ENCODE measurements at regions not wholly inside any gene's neighbourhood (a gene's known extent, or its start where the extent isn't known, plus 50 kb on each side); places are given as distances from the start of the nearest gene placed in this dataset.

DNA sequence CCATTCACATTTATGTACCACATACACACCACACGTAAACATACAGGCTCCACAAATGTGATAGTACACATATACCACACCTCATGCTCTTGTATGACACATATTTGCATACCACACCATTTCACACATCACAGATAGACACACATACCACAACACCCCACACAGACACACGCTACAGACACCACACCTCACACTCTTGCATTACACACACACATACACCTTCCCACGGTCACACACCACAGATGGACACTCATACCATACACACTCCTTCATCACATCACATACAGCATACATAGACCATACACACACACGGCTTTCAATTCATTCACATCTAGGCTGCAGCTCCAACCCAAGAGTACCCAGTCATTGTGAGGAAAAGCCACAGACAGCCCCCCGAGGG lies 222.5 kb upstream of the RPL34 start:
- H2AFZ ChIP-seq (ENCODE audit: low read depth): no peak overlapping the region
- H3K79me2 ChIP-seq (ENCODE audit: insufficient read depth, low read depth): no peaks in the 10 kb centered on the region
- H3K4me3 ChIP-seq (IDR thresholded peaks at IDR 0.05; ENCODE audit: insufficient read depth, low read depth, low read length): no peak overlapping the region
- no peak overlapping the region for H3K27ac ChIP-seq
- H3K4me1 ChIP-seq (ENCODE audit: low read depth, poor library complexity, severe bottlenecking): no peaks in the 10 kb centered on the region
- no peak overlapping the region for H3K4me2 ChIP-seq
- no peak overlapping the region for H3K9ac ChIP-seq
- H3K36me3 ChIP-seq (ENCODE audit: insufficient read depth): no peaks in the 10 kb centered on the region
- H3K27me3 ChIP-seq (ENCODE audit: insufficient read depth, low read depth): no peaks in the 10 kb centered on the region
- no peaks in the 10 kb centered on the region for H4K20me1 ChIP-seq (ENCODE audit: insufficient read depth)
- TF ChIP-seq, protein P1, sequence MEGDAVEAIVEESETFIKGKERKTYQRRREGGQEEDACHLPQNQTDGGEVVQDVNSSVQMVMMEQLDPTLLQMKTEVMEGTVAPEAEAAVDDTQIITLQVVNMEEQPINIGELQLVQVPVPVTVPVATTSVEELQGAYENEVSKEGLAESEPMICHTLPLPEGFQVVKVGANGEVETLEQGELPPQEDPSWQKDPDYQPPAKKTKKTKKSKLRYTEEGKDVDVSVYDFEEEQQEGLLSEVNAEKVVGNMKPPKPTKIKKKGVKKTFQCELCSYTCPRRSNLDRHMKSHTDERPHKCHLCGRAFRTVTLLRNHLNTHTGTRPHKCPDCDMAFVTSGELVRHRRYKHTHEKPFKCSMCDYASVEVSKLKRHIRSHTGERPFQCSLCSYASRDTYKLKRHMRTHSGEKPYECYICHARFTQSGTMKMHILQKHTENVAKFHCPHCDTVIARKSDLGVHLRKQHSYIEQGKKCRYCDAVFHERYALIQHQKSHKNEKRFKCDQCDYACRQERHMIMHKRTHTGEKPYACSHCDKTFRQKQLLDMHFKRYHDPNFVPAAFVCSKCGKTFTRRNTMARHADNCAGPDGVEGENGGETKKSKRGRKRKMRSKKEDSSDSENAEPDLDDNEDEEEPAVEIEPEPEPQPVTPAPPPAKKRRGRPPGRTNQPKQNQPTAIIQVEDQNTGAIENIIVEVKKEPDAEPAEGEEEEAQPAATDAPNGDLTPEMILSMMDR (conservative IDR thresholded peaks at IDR 0.05; ENCODE audit: low read depth, low read length): no peak

DNA sequence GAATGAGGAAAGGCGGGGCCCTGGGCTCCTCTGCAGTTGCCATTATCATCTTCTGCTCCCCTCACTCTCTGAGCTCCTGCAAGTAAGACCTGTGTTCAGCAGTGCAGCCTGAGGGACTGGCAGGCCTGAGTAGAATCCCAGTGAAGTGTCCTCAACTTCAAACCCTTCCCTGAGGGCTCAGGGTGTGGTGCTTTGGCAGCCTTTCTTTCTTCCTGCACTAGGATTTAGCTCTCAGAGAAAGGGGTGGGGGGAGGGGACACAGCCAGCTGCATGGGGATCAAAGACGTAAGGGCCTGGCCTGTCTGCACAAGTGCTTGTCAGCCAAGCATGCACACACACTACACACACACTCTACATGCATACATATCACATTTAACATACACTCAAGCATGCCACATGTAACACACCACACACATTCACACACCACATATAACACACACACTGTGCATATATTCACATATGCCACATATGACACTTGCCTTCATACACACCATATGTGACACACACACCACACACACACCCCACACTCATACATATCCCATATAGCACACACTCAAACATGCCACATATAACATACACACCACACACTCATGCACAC lies 223.4 kb upstream of the RPL34 start:
- Histone ChIP-seq H3K9ac (no peak overlapping the region), H3K4me2 (no peak overlapping the region), H3K27me3 (ENCODE audit: insufficient read depth, low read depth) (no peaks in the 10 kb centered on the region), H3K27ac (no peak overlapping the region), H4K20me1 (ENCODE audit: insufficient read depth) (no peaks in the 10 kb centered on the region), H3K36me3 (ENCODE audit: insufficient read depth) (no peaks in the 10 kb centered on the region), H3K4me3 (IDR thresholded peaks at IDR 0.05; ENCODE audit: insufficient read depth, low read depth, low read length) (no peak overlapping the region), H3K4me1 (ENCODE audit: low read depth, poor library complexity, severe bottlenecking) (no peaks in the 10 kb centered on the region), H3K79me2 (ENCODE audit: insufficient read depth, low read depth) (no peaks in the 10 kb centered on the region), H2AFZ (ENCODE audit: low read depth) (no peak overlapping the region)
- TF ChIP-seq, protein P1 (conservative IDR thresholded peaks at IDR 0.05; ENCODE audit: low read depth, low read length): no peak

DNA sequence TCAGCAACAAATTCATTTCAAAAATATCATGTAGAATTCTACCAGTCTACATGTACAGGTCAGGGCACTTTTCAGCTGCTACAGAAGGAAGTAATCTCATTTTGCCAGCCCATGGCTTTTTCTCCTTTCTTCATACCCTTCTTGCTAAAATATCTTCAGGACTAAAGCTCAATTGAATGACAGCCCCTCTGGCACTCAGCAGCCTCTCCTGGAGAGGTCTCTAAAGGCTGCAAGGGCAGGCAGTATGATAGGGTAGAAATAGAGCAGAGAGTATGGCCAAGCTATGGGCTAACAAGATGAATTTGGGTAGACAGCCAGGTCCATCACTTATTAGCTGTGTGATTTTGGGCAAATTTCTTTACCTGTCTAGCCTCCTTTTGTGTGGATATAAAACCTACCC lies 224.6 kb upstream of the RPL34 start:
- Histone ChIP-seq H3K27me3 (ENCODE audit: insufficient read depth, low read depth) (no peaks in the 10 kb centered on the region), H3K4me1 (ENCODE audit: low read depth, poor library complexity, severe bottlenecking) (no peaks in the 10 kb centered on the region), H2AFZ (ENCODE audit: low read depth) (no peak overlapping the region), H4K20me1 (ENCODE audit: insufficient read depth) (no peaks in the 10 kb centered on the region), H3K4me3 (IDR thresholded peaks at IDR 0.05; ENCODE audit: insufficient read depth, low read depth, low read length) (no peak overlapping the region), H3K79me2 (ENCODE audit: insufficient read depth, low read depth) (no peaks in the 10 kb centered on the region), H3K4me2 (no peak overlapping the region), H3K9ac (no peak overlapping the region), H3K27ac (no peak overlapping the region), H3K36me3 (ENCODE audit: insufficient read depth) (no peaks in the 10 kb centered on the region)
- TF ChIP-seq, protein P1 (conservative IDR thresholded peaks at IDR 0.05; ENCODE audit: low read depth, low read length): no peak

DNA sequence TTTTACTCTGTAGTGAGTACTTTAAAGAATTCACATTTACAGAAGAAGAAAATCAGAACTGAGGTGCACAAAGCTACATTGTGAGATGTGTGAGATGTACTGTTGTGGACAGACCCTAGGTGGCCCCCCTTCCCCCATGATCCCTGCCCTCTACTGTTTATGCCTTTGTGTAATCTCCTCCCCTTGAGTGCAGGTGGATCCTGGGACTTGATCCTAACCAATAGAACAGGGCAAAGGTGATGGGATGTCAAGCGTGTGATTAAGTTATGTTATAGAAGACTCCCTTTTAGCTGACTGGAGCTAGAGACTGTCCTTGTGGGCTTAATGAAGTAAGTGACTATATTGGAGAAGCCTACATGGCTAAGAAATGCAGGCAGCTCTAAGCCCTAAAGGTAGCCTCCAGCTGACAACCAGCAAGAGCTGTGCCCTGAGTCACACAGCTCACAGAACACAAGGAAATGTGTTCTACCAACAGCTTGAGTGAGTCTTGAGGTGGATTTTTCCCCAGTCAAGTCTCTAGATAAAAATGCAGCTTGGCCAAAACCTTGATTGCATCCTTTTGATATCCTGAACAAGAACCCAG lies 225.2 kb upstream of the LEF1 start:
- Histone ChIP-seq H3K36me3 (ENCODE audit: insufficient read depth) (no peaks in the 10 kb centered on the region), H3K27ac (no peak overlapping the region), H2AFZ (ENCODE audit: low read depth) (no peak overlapping the region), H3K4me3 (IDR thresholded peaks at IDR 0.05; ENCODE audit: insufficient read depth, low read depth, low read length) (no peak overlapping the region), H3K79me2 (ENCODE audit: insufficient read depth, low read depth) (no peaks in the 10 kb centered on the region), H3K4me1 (ENCODE audit: low read depth, poor library complexity, severe bottlenecking) (no peaks in the 10 kb centered on the region), H3K9ac (no peak overlapping the region), H4K20me1 (ENCODE audit: insufficient read depth) (no peaks in the 10 kb centered on the region), H3K4me2 (no peak overlapping the region), H3K27me3 (ENCODE audit: insufficient read depth, low read depth) (no peaks in the 10 kb centered on the region)
- TF ChIP-seq, protein P1 (conservative IDR thresholded peaks at IDR 0.05; ENCODE audit: low read depth, low read length): no peak
